ENCODE measurements at regions not wholly inside any gene's neighbourhood (a gene's known extent, or its start where the extent isn't known, plus 50 kb on each side); places are given as distances from the start of the nearest gene placed in this dataset.
"Not testable (repeated sequence)": the region's sequence is repeated elsewhere in the genome, so short reads cannot be mapped to it uniquely, and the experiment has no call there.

DNA sequence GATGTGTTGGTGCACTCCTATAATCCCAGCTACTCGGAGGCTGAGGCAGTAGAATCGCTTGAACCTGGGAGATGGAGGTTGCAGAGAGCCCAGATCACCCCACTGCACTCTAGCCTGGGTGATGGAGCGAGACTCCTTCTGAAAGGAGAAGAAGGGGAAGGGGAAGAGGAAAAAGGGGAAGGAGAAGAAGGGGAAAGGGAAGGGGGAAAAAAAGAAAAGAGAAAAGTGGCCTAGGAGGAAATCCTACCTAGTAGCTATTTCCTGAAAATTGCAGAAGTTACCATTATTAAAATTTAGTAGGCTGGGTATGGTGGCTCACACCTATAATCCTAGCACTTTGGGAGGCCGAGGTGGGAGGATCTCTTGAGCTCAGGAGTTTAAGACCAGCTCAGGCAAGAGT, 67.4 kb downstream of the ARRDC3 start:
- no peak for DNase-seq

GRCh38 chr5:91313757-91314673, 69.1 kb downstream of the ARRDC3 start:
- peak; percentile 47 for DNase-seq

DNA sequence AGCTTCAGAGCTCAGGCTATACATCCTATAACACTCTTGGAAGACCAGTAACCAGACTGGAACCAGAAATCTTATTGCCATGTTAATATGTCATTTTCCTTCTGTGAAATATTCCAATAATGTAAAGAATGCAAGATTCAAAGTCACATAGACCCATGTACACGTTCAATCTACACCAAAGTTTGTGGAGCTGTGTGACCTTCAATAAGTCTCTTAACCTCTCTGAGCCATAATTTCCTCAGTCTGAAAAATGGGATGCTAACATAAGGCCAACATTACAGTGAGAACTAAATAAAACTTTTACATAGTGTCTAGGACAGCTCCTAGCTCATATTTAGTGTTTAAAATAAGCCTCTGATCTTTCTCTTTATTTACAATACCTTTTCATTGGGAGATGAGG, 70.4 kb downstream of the ARRDC3 start:
- no peak for DNase-seq

DNA sequence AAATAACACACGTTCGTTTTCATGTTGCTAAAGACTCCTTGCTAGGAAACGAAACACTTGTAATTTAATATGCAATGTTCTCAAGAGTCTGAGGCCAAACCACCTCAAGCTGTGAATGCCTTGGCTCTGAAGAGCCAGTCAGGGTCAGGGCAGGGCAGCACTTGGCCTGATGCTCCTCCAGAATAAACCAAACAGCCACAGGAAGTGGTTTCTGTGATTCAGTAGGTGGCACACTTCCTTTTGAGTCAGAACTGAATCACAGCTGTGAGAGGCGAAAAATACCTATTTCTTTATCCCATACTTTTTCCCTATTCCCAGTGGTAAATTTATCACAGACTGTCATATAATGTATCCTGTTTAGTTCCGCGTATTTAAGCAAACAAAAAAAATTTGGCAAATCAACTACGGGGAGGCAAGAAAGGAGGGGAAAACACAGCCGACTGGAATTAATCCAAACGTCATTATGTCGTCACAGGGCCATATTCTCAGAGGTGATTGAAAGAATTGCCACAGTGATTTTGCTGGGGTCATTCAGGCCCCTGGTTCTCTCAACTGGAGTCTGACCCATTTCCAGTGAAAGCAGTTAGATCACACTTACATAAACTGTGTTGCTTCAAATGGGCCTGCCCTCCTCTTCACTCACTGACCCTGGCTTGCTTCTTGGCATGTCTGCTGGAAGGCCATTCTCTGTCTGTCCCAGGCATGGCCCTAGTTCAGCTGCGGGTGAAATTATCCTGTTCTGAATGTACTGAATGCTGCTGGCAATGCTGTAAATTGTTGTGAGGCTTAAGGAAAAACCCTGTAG, 71.2 kb downstream of the ARRDC3 start:
- peak; percentile 76 for DNase-seq

- DNase-seq, result peak; percentile 35
Observed at GRCh38 chr5:91311168-91311696, 71.9 kb downstream of the ARRDC3 start.

- DNase-seq, result not testable (repeated sequence)
Observed at GRCh38 chr5:91308157-91308556, 75.0 kb downstream of the ARRDC3 start.

DNA sequence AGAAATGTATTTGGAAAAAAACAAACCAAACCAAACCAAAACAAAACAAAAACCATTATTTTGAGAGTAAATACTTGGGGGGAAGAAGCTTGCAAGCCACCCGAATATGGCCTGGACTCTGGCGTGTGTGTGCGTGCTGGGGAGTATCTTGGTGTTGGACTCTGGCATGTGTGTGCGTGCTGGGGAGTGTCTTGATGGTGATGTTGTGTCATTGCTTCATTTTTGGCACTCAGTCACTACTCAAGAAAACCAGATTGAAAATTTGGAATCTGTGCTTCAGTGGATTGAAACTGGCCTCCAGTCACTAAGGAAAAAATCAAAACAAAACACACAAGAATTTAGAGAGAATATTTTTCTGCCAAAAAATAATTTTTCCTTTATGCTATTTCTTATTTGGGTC, 76.1 kb downstream of the ARRDC3 start:
- peak; percentile 52 for DNase-seq

GRCh38 chr5:91306497-91306896, 76.6 kb downstream of the ARRDC3 start:
- DNase-seq, result no peak

GRCh38 chr5:91305640-91306039, 77.5 kb downstream of the ARRDC3 start:
- no peak for DNase-seq

DNA sequence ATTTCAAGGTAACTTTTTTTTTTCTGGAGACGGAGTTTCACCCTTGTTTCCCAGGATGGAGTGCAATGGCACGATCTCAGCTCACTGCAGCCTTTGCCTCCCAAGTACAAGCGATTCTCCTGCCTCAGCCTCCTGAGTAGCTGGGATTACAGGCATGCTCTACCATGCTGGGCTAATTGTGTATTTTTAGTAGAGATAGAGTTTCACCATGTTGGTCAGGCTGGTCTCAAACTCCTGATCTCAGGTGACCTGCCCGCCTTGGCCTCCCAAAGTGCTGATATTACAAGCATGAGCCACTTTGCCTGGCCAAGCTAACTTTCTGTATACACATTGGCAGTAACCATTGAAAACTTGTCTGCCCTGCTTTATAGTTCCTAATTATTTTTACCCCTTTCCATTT, 79.1 kb downstream of the ARRDC3 start:
- not testable (repeated sequence) for DNase-seq

GRCh38 chr5:91302958-91303357, 80.2 kb downstream of the ARRDC3 start:
- no peak for DNase-seq

GRCh38 chr5:91302305-91302704, 80.8 kb downstream of the ARRDC3 start:
- no peak for DNase-seq

DNA sequence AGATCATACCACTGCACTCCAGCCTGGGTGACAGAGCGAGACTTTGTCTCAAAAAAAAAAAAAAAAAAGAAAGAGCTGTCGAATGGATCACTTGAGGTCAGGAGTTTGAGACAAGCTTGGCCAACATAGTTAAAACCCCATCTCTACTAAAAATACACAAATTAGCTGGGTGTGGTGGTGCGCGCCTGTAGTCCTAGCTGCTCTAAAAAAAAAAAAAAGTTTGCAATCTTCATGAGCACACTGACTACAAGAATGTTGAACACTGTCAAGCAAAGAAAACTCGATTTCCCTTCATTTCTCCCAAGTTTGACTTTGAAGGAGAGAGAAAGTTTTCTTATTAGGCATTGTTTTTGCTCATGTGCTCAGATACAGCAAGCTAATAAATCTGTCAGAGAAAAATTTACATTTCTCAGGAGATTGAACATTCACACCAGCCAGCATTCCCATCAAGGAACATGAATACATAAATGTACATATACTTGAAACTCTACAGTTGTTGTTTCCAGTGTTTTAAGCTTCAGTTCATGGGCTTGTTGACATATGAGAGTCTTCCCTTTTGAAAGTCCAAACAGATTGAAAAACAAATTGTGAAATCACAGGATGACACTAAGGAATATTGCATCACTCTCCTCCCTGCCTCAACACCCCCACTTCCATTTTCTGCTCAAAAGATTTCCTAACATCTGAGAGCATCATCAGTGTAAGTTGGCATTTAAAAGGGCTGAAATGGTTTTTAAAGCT, 81.8 kb downstream of the ARRDC3 start:
- DNase-seq, result no peak

GRCh38 chr5:91297994-91298393, 85.1 kb downstream of the ARRDC3 start:
- no peak for DNase-seq

DNA sequence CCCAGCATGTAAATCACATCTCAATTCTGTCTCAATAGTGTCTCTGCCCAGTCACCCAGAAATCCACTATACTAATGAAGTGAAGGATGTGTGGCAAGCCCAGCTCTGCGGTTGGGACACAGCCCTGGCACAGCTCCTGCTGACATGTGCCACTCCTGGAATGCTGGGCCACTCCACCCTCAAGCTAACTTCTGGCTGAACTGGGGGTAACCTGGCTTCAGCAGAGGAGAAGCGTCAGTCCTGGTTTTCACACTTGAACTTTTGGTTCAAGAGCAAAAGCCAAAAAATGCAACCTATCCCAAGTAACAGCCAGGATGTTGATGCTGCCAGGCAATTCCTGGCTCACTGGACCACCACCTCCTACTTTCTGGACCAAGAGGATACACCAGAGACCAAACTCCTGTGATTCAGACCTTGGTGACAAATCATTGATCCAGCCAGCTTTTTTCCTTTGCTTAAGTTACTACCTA, 86.4 kb downstream of the ARRDC3 start:
- peak; percentile 59 for DNase-seq

GRCh38 chr5:91296102-91296501, 87.0 kb downstream of the ARRDC3 start:
- not testable (repeated sequence) for DNase-seq

- no peak for DNase-seq
Observed at GRCh38 chr5:91293131-91293530, 90.0 kb downstream of the ARRDC3 start.

DNA sequence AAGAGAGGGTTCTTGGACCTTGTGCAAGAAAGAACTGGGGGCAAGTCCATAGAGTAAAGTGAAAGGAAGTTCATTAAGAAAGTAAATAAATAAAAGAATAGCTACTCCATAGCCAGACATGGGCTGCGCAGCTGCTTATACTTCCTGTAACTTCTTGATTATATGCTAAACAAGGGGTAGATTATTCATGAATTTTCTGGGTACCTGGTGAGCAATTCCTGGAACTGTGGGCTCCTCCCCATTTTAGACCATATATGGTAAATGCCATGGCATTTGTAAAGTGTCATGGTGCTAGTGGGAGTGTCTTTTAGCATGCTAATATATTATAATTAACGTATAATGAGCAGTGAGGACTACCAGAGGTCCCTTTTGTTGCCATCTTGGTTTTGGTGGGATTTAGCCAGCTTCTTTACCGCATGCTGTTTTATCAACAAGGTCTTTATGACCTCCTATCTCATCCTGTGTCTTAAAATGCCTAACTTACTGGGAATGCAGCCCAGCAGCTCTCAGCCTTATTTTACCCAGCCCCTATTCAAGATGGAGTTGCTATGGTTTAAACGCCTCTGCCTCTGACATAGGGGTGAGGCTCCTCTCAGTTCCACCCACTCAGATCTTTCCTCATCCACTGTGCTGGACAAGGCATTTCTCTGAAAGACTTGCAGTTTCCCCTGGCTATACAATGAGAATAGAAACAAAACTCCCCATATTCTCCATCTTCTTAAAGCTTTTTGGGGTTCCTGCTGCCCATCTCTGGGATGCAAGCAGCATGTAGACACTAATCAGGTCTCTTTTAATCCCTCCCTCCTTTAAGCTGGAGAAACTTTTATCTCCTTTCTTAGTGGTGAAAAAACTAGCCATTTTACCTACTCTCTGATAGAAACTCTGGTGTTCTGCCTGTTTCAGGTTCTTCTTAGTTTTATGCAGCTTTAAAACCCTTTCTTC, 91.2 kb downstream of the ARRDC3 start:
- no peak for DNase-seq

- no peak for DNase-seq
Observed at GRCh38 chr5:91288118-91288916, 94.8 kb downstream of the ARRDC3 start.

- not testable (repeated sequence) for DNase-seq
Observed at GRCh38 chr5:91285062-91285461, 98.1 kb downstream of the ARRDC3 start.

GRCh38 chr5:91283899-91284298, 99.2 kb downstream of the ARRDC3 start:
- DNase-seq, result no peak
